ENCODE measurements at regions not wholly inside any gene's neighbourhood (a gene's known extent, or its start where the extent isn't known, plus 50 kb on each side); places are given as distances from the start of the nearest gene placed in this dataset.

- CTCF ChIA-PET: no interaction called here
- POLR2A ChIA-PET: no interaction called here
- H3K4me3 ChIP-seq (ENCODE audit: low read depth, low read length): no peak overlapping the region
- no peak overlapping the region for H3K27ac ChIP-seq (ENCODE audit: extremely low read depth, low read depth, low read length)
- H3K9me3 ChIP-seq (ENCODE audit: control insufficient read depth, insufficient read depth, low read depth, low read length): no peaks in the 10 kb centered on the region
- H3K4me1 ChIP-seq (ENCODE audit: control insufficient read depth, insufficient read depth, low read length): no peaks in the 10 kb centered on the region
- no peaks in the 10 kb centered on the region for H3K36me3 ChIP-seq (ENCODE audit: control insufficient read depth in 2 of 2, insufficient read depth in 1 of 2, low read length in 2 of 2)
- no peak for TF ChIP-seq ZNF792 (tag by site-specific recombination; IDR thresholded peaks at IDR 0.05)
- TF ChIP-seq ZNF514 (tag by site-specific recombination; IDR thresholded peaks at IDR 0.05): no peak
- TF ChIP-seq MYNN (tag by site-specific recombination; IDR thresholded peaks at IDR 0.05; ENCODE audit: borderline replicate concordance): no peak
- no peak for TF ChIP-seq ZNF596 (tag by site-specific recombination; IDR thresholded peaks at IDR 0.05)
These were observed 608.1 kb upstream of the REG3G start for GRCh38 chr2:78417355-78417754.

- TF ChIP-seq, protein P1, sequence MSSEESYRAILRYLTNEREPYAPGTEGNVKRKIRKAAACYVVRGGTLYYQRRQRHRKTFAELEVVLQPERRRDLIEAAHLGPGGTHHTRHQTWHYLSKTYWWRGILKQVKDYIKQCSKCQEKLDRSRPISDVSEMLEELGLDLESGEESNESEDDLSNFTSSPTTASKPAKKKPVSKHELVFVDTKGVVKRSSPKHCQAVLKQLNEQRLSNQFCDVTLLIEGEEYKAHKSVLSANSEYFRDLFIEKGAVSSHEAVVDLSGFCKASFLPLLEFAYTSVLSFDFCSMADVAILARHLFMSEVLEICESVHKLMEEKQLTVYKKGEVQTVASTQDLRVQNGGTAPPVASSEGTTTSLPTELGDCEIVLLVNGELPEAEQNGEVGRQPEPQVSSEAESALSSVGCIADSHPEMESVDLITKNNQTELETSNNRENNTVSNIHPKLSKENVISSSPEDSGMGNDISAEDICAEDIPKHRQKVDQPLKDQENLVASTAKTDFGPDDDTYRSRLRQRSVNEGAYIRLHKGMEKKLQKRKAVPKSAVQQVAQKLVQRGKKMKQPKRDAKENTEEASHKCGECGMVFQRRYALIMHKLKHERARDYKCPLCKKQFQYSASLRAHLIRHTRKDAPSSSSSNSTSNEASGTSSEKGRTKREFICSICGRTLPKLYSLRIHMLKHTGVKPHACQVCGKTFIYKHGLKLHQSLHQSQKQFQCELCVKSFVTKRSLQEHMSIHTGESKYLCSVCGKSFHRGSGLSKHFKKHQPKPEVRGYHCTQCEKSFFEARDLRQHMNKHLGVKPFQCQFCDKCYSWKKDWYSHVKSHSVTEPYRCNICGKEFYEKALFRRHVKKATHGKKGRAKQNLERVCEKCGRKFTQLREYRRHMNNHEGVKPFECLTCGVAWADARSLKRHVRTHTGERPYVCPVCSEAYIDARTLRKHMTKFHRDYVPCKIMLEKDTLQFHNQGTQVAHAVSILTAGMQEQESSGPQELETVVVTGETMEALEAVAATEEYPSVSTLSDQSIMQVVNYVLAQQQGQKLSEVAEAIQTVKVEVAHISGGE (tag by site-specific recombination; conservative IDR thresholded peaks at IDR 0.05; ENCODE audit: low read depth): no peak
- TF ChIP-seq ZNF776 (tag by site-specific recombination; IDR thresholded peaks at IDR 0.05; ENCODE audit: borderline replicate concordance): no peak
- TF ChIP-seq ZNF510 (tag by site-specific recombination; IDR thresholded peaks at IDR 0.05; ENCODE audit: insufficient replicate concordance): no peak
- no peak for TF ChIP-seq PRDM4 (tag by site-specific recombination; IDR thresholded peaks at IDR 0.05)
- TF ChIP-seq ZNF157 (tag by site-specific recombination; IDR thresholded peaks at IDR 0.05): no peak
- TF ChIP-seq ZNF121 (tag by site-specific recombination; IDR thresholded peaks at IDR 0.05): no peak
- TF ChIP-seq ZNF792 (tag by site-specific recombination; IDR thresholded peaks at IDR 0.05): no peak
- TF ChIP-seq ZNF184 (tag by site-specific recombination; IDR thresholded peaks at IDR 0.05): no peak
- TF ChIP-seq ZNF544 (tag by site-specific recombination; IDR thresholded peaks at IDR 0.05): no peak
- TF ChIP-seq FEZF1 (tag by site-specific recombination; IDR thresholded peaks at IDR 0.05): no peak
- TF ChIP-seq ZBTB48 (tag by site-specific recombination; IDR thresholded peaks at IDR 0.05): no peak
- TF ChIP-seq HOXA7 (CRISPR knock-in tag; IDR thresholded peaks at IDR 0.05; ENCODE audit: borderline replicate concordance): no peak
- no peak for TF ChIP-seq ZNF677 (tag by site-specific recombination; IDR thresholded peaks at IDR 0.05)
- no peak for TF ChIP-seq ZNF174 (tag by site-specific recombination; IDR thresholded peaks at IDR 0.05)
- Histone ChIP-seq H3K9me3 (ENCODE audit: control insufficient read depth, insufficient read depth, low read depth, low read length) (no peaks in the 10 kb centered on the region), H3K4me3 (ENCODE audit: low read depth, low read length) (no peak overlapping the region), H3K27ac (ENCODE audit: extremely low read depth, low read depth, low read length) (no peak overlapping the region), H3K4me1 (ENCODE audit: control insufficient read depth, insufficient read depth, low read length) (no peaks in the 10 kb centered on the region), H3K36me3 (ENCODE audit: control insufficient read depth in 2 of 2, insufficient read depth in 1 of 2, low read length in 2 of 2) (no peaks in the 10 kb centered on the region)
- ChIA-PET POLR2A (no interaction called here), CTCF (interaction anchor here (1.2 kb wide), 1 partner anchor 124 kb away, joined by 4 read pairs; no protein-coding TSS in a partner anchor)
These were observed 607.5 kb upstream of the REG3G start for GRCh38 chr2:78418021-78418420.

DNA sequence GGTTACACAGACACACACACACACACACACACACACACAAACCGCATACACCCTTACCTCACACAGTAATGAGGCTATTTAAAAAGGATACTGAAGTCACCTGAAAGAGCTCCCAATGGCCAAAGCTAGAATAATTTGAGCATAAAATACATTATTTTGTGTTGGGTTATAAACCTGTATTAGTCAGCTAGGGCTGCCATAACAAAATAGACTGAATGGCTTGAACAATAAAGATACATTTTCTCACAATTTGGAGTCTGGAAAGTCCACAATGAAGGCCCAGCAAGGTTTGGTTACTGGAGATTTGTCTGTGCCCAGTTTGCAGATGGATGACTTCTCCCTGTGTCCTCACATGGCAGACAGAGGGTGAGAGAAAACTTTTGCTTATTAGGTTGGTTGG is 605.4 kb upstream of the REG3G start:
- POLR2A ChIA-PET: no interaction called here
- H3K9me3 ChIP-seq (ENCODE audit: control insufficient read depth, insufficient read depth, low read depth, low read length): no peaks in the 10 kb centered on the region
- no peaks in the 10 kb centered on the region for H3K36me3 ChIP-seq (ENCODE audit: control insufficient read depth in 2 of 2, insufficient read depth in 1 of 2, low read length in 2 of 2)
- no peak overlapping the region for H3K4me3 ChIP-seq (ENCODE audit: low read depth, low read length)
- CTCF ChIA-PET: interaction anchor here (0.8 kb wide), 1 partner anchor 12 kb away, joined by 4 read pairs; no protein-coding TSS in a partner anchor
- no peak overlapping the region for H3K27ac ChIP-seq (ENCODE audit: extremely low read depth, low read depth, low read length)
- H3K4me1 ChIP-seq (ENCODE audit: control insufficient read depth, insufficient read depth, low read length): no peaks in the 10 kb centered on the region
- TF ChIP-seq ZNF341 (tag by site-specific recombination; IDR thresholded peaks at IDR 0.05; ENCODE audit: low read depth) (no peak), GLIS2 (tag by site-specific recombination; IDR thresholded peaks at IDR 0.05) (no peak), ELK4 (IDR thresholded peaks at IDR 0.05; ENCODE audit: borderline replicate concordance, low read depth, low read length) (no peak), ZNF394 (tag by site-specific recombination; IDR thresholded peaks at IDR 0.05; ENCODE audit: borderline replicate concordance) (no peak), ZNF76 (tag by site-specific recombination; IDR thresholded peaks at IDR 0.05; ENCODE audit: borderline replicate concordance, low read depth) (no peak), ZNF791 (tag by site-specific recombination; IDR thresholded peaks at IDR 0.05) (no peak)

Data from HEK293 (cell line).